ENCODE measurements at regions not wholly inside any gene's neighbourhood (a gene's known extent, or its start where the extent isn't known, plus 50 kb on each side); places are given as distances from the start of the nearest gene placed in this dataset.

DNA sequence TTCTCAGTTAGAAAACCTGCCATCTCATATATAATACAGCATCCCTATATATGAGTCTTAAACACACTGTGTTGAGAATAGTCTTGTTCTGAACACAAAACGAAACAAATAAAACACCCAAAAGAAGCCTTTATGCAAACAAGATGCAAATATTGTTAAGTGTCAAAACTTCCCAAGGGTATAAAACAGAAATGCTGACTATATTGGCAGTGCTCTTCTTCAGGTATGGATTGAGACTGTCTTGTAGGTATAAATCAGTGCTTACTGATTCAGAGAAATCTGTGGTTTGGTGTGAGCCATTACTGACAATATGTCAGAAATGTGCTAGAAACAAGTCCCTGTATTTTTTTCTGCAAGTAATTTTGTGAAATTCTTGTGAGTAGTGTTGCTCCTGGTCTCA, 82.8 kb upstream of the CTSO start:
- DNase-seq, result no peak

- no peak for DNase-seq
Observed at GRCh38 chr4:156029691-156030090, 76.0 kb upstream of the CTSO start.

GRCh38 chr4:156021298-156021697, 67.6 kb upstream of the CTSO start:
- no peak for DNase-seq

DNA sequence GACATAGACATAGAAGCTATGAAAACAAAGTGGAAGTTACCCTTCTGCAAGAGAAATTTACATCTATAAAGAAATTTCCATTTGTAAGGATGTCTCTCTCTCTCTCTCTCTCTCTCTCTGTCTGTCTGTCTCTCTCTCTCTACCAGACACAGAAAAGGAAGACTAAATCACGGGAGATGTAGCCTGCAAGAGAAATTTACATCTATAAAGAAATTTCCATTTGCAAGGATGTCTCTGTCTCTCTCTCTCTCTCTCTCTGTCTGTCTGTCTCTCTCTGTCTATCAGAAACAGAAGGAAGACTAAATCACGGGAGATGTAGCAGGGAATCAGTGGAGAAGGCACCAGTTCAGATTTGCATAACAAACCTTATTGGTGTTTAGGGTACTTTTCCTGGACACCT, 65.6 kb upstream of the CTSO start:
- DNase-seq, result no peak

DNA sequence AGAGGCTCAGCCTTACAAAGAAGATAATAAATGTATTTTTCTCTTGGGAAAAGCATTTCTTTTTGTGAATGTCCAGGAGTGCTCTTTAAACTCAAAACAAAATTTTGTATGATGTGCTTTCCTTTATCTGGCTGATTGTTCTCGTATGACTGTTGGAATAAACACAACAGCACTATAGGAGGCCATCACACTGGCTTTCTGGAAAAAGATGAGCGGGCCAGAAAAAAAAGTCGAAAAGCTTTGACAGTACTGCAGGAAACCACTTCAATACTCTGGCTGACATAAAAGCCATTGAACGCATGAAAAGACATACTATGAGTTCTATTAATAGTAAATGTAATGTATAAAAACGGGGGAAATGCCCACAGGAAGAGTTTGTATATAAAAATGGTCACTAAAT, 64.7 kb upstream of the CTSO start:
- no peak for DNase-seq

- DNase-seq, result no peak
Observed at GRCh38 chr4:156015781-156016180, 62.1 kb upstream of the CTSO start.

GRCh38 chr4:156006192-156006591, 52.5 kb upstream of the CTSO start:
- no peak for DNase-seq

Data from NCI-H524 treated with DMSO at 0.1 percent for 48 hours (cell line).